H54 (cell line): ENCODE measurements at regions not wholly inside any gene's neighbourhood (a gene's known extent, or its start where the extent isn't known, plus 50 kb on each side); places are given as distances from the start of the nearest gene placed in this dataset.
"Not testable (repeated sequence)": the region's sequence is repeated elsewhere in the genome, so short reads cannot be mapped to it uniquely, and the experiment has no call there.

Experiments used
- DNase-seq: peaks from one replicate; pipeline ENCODE4 v3.0.0; 2011; ENCODE audit warnings: low spot score, mixed read lengths; ENCODE audit not compliant: insufficient read length
- FAIRE-seq: peaks from 3 replicates; lab custom pipeline; 2011; peaks lifted over from hg19 to GRCh38; lab: Jason Lieb, UNC
- POLR2A ChIP-seq: IDR thresholded peaks from 2 replicates; pipeline ENCODE4 v1.6.1; 2011; ENCODE audit warnings: low read depth, mild to moderate bottlenecking, low read length

GRCh38 chr6:51199105-51199552 is 380.5 kb downstream of the TFAP2B start:
- no peak for DNase-seq
- no peak for FAIRE-seq
- TF ChIP-seq POLR2A: no peak

DNA sequence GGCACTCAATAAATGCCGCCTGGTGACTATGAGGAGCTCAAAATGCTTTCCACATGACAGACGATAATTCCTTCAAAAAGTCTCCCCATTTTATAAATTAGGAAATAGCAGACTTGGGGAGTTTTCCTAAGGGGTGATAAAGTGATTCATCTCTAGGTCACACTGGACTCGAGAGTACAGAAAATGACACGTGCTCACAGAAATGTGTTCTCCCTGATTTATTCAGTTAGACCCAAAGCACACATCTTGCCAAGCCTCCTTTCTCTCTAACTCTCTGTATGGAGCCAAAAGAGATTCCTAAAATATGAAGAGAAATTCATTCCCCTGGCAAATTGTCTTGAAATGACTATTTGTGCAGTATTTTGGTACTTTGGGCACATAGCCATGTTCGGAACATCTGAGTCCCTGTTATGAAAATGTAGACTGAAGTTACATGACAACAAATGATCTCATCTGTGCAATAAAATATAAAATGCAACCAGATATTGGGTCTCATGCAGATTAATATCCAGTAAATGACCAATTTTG is 381.1 kb downstream of the TFAP2B start:
- no peak for DNase-seq
- no peak for FAIRE-seq
- TF ChIP-seq POLR2A: no peak

GRCh38 chr6:51200676-51201075 is 382.0 kb downstream of the TFAP2B start:
- no peak for FAIRE-seq
- no peak for TF ChIP-seq POLR2A

GRCh38 chr6:51202653-51203052 is 384.0 kb downstream of the TFAP2B start:
- not testable (repeated sequence) for DNase-seq, FAIRE-seq

More at GRCh38 chr6:51200676-51201075, 382.0 kb downstream of the TFAP2B start:
- no peak for DNase-seq

DNA sequence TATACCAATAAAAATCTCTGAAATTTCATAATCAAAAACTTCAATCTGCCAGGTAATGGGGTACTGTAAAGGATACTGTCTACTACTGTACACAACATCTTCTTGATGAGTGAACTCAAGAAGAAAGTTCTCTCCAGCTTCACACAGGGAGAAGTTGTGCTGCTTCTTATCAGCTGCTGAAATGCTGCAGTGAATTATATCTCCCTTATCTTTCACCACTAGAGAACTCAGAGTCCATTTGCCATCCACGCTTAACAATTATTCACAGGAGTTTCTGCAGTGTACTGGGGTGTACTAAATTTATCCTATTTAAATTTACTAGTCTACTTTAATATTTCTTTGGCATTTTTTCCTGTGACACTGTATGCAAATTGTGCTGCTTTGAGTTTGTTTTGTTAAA is 384.8 kb downstream of the TFAP2B start:
- no peak for TF ChIP-seq POLR2A
- no peak for FAIRE-seq
- no peak for DNase-seq

DNA sequence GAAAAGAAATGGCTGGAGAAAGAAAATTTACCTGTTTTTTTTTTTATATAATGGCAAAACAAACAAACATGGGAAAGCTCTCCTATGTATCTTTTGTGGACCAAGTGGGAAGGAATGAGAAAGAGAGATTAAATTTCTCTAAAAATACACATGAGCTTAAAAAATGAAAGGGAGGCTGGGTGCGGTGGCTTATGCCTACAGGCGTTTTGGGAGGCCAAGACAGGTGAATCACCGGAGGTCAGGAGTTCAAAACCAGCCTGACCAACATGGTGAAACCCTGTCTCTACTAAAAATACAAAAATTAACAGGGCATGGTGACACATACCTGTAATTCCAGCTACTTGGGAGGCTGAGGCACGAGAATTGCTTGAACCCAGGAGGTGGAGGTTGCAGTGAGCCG is 388.0 kb downstream of the TFAP2B start:
- FAIRE-seq, DNase-seq: not testable (repeated sequence)

DNA sequence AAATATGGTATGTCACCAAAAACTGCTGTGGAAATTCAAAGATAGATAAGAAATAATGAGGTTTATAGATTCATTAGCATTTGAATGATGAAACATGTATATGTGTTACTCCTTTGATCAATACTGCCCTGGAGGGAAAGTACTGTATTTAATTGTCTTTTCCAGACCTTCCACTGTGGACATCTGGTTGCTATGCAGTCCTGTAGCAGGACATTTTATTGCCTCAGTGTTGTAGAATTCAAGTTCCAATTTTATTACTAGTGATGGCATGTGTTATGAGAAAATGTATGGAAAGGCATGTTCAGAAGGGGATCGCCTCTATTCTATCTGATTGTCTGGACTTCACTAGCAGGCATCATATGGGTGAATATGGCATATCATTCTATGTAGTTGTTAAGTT is 391.0 kb downstream of the TFAP2B start:
- no peak for TF ChIP-seq POLR2A
- DNase-seq (no peak), FAIRE-seq (no peak)

GRCh38 chr6:51213811-51214210 is 395.1 kb downstream of the TFAP2B start:
- no peak for TF ChIP-seq POLR2A
- FAIRE-seq: no peak

DNA sequence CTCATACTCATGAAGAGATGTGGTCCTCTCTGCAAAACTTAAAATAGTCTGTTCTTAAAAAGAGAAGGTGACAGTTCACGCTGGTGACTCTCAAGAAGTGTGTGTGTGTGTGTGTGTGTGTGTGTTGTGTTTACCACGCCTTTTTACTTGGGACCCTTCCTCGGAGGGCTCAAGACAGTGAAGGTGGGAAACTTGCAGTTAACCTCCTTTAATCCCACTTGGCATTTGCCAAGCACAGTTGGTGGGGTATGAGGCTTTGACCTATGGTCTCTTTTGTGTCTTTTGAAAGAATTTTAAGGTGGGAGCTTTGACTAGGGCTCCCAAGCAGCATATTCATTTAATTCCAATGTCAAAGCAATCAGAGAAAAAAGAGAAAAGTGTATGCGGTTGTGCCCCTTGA is 395.8 kb downstream of the TFAP2B start:
- DNase-seq (no peak), FAIRE-seq (no peak)
- no peak for TF ChIP-seq POLR2A

More at GRCh38 chr6:51213811-51214210, 395.1 kb downstream of the TFAP2B start:
- no peak for DNase-seq

DNA sequence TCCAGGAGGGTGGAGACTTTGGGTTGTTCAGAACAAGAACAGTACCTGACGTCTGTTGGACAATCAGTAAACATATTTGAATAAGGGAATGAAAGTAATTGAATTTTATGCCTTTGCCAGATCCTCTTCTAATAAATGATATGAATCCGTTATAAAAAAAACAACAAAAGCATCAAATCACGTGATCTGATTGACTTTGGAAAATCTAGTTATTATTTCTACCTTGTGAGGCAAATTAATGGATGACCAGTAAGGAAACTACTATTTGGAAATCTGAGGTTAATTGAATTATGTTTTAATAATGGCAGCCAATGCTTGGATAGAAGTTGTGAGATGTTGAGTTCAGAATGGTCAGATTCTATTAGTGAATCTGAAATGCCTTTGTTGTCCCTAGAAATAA is 399.5 kb downstream of the TFAP2B start:
- DNase-seq (no peak), FAIRE-seq (no peak)
- TF ChIP-seq POLR2A: no peak

DNA sequence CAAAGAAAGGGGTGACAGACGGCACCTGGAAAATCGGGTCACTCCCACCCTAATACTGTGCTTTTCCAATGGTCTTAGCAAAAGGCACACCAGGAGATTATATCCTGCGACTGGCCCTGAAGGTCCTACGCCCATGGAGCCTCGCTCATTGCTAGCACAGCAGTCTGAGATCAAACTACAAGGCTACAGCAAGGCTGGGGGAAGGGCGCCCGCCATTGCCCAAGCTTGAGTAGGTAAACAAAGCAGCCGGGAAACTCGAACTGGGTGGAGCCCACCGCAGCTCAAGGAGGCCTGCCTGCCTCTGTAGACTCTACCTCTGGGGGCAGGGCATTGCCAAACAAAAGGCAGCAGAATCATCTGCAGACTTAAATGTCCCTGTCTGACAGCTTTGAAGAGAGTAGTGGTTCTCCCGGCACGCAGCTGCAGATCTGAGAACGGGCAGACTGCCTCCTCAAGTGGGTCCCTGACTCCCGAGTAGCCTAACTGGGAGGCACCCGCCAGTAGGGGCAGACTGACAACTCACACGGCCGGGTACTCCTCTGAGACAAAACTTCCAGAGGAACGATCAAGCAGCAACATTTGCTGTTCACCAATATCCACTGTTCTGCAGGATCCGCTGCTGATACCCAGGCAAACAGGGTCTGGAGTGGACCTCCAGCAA is 406.0 kb downstream of the TFAP2B start:
- not testable (repeated sequence) for DNase-seq, FAIRE-seq

GRCh38 chr6:51241376-51241775 is 422.7 kb downstream of the TFAP2B start:
- DNase-seq (no peak), FAIRE-seq (no peak)
- TF ChIP-seq POLR2A: no peak

GRCh38 chr6:51249798-51250197 is 431.1 kb downstream of the TFAP2B start:
- TF ChIP-seq POLR2A: no peak
- DNase-seq (no peak), FAIRE-seq (no peak)

DNA sequence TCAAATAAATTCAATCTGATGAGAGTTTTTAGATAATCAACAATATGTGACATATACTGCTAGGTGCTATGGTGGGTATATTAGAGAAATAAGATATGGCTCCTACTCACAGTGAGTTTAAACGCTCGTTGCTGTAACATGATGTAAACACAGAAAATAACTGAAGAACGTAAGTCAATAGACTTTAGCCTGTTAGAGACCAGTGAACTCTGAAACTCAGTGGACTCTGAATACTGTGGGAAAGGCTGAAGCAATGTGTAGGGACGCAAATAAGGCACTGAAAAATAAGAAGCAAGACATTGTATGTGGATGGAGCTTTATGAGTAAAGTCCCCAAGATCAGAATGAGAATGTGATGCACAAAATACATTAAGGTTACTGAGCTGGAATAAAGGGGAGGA is 431.6 kb downstream of the TFAP2B start:
- TF ChIP-seq POLR2A: no peak
- FAIRE-seq (no peak), DNase-seq (no peak)

DNA sequence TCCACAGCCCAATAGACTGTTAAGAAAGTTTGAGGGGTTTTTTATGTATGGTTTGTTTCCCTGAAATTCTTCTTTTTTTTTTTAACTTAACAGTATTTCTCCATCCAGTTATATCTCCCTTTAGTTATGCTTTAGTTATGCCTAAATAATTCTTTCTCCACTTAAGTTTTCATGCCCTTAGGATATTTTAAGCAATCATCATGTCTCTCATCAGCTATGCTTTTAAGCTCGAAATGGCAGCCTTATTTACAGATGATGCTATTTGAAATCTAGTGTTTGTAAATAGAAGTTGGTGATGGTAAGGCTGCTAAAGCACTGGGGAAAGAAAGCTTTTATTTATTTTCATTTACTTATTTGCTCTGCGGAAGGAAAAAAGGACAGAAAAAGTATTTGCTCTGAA is 439.3 kb downstream of the TFAP2B start:
- no peak for TF ChIP-seq POLR2A
- FAIRE-seq (no peak), DNase-seq (no peak)
